ENCODE measurements at regions not wholly inside any gene's neighbourhood (a gene's known extent, or its start where the extent isn't known, plus 50 kb on each side); places are given as distances from the start of the nearest gene placed in this dataset.
"Not testable (repeated sequence)": the region's sequence is repeated elsewhere in the genome, so short reads cannot be mapped to it uniquely, and the experiment has no call there.

GRCh38 chr13:33561627-33562026 is 256.3 kb upstream of the RFC3 start:
- no peak for FAIRE-seq

- FAIRE-seq, result no peak
Measured at GRCh38 chr13:33571618-33572017, 246.3 kb upstream of the RFC3 start.

DNA sequence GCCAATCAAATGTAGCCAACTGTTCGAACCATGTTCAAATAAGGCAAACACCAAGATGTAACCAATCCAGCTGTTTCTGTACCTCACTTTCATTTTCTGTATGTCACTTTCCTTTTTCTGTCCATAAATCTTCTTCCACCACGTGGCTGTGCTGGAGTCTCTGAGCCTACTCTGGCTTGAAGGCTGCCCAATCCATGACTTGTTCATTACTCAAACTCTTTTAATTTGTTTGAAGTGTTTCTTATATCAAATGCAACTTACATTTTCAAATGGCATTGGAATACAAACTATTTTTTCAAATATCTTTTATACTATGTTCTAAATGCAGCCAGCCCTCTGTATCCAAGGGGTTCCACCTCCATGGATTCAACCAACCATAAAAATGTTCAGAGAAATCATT is 245.6 kb upstream of the RFC3 start:
- FAIRE-seq, result not testable (repeated sequence)

- FAIRE-seq, result no peak
Measured at GRCh38 chr13:33575378-33575777, 242.6 kb upstream of the RFC3 start.

DNA sequence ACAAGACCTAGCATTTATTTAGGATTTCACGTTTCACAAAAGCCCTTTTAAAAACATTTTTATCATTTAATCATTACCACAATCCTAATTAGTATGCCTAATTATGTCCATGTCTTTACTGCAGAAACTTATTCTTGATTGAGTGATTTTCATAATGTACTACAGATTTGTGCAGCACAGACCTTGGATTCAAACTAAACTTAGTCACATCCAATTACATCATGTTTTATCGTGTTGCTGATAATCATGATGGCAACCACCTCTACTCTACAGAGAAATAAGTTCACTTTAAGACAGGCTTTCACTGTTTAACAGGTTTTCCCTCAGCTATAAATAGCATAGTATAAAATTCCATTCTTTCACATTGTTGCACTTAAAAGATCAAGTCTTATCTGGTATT is 240.9 kb upstream of the RFC3 start:
- no peak for FAIRE-seq

- no peak for FAIRE-seq
Measured at GRCh38 chr13:33578786-33579185, 239.2 kb upstream of the RFC3 start.

- FAIRE-seq, result no peak
Measured at GRCh38 chr13:33582121-33582520, 235.8 kb upstream of the RFC3 start.

- FAIRE-seq, result no peak
Measured at GRCh38 chr13:33583398-33583797, 234.6 kb upstream of the RFC3 start.

DNA sequence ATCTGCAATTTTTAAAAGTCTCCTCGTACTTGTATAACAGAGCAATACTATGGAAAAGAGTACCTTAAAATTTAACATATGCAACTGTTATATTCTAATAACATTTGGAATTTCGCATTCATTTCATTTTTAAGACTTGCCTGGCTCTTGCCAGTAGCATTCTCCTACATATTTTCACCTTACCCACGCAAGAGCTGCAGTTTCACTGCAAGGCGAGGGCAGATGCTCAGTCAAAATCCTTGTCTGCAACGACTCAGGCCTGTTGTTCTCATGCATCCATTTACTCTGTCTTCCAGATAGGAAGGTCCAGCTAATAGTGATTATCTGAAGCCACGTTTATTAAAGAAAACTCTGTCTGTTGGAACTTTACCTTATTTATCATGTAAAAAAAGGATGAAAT is 227.0 kb upstream of the RFC3 start:
- no peak for FAIRE-seq

GRCh38 chr13:33606692-33607091 is 211.3 kb upstream of the RFC3 start:
- no peak for FAIRE-seq

GRCh38 chr13:33610438-33611120 is 207.4 kb upstream of the RFC3 start:
- no peak for FAIRE-seq

DNA sequence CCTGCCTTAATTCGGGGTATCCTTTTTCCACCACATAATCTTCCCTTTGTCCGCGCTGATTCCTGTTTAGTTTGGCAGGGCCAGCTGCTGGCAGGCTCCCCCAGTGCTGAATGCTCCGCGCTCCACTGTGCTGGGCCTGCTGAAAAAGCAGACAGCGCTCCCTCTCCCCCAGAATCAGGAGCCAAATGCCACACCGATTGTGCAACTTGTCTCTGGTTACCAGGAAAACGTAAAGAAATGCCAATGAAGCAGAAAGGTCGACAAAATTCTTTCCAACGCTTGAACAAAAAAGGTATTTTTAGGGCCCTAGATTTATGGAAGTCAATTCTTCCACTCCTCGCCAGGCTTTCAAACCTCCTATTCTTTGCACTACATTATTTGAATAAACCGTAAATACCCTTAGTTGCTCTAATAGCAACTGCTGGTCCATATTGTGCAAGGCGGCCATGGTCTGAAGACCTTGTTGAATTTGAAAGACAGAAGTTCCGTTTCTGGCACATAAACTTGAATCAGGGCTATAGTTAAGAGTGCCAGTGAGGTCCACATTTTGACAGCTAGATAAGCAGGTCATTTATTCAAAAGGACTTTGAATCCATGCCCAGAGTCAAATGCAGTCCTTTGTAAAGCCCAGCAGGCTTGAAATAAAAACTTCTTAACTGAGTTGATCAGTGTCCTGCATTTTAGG is 206.7 kb upstream of the RFC3 start:
- FAIRE-seq, result no peak

- FAIRE-seq, result no peak
Measured at GRCh38 chr13:33612641-33613638, 205.0 kb upstream of the RFC3 start.

GRCh38 chr13:33615436-33615835 is 202.5 kb upstream of the RFC3 start:
- no peak for FAIRE-seq

DNA sequence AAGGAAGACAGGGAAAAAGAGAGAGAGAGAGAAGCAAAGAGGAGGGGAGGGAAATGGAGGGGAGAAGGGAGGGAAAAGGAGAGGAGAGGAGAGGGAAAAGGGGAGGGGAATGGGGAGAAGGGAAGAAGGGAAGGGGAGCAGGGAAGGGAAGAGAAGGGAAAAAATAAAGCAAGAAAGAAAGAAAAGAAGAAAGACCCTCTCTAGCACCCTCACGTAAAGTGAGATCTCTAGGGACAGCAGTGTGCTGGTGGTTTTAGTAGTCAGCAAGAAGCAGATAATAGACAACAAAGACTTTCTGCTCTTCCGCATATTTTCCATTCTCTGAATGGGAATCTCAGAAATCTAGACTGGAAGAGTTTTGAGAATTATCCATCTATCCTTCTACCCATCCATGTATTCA is 201.8 kb upstream of the RFC3 start:
- FAIRE-seq, result no peak

DNA sequence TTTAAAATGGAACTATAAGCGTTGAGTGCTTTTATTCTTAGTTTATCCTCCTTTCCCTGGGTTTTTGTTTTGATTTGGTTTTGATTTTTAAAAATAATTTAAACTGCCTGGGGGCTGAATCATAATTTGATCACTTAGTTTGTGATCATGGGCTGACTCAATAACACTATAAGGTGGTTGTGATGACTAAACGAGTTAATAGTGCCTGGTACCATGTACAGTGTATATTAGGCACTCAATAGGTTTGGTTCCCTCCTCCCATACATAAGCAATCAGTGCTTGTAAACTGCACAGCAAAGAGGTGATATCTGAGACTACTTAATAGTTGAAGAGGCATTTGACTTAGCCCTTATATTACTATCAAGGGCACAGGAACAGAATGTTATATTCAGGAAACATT is 200.9 kb upstream of the RFC3 start:
- no peak for FAIRE-seq

DNA sequence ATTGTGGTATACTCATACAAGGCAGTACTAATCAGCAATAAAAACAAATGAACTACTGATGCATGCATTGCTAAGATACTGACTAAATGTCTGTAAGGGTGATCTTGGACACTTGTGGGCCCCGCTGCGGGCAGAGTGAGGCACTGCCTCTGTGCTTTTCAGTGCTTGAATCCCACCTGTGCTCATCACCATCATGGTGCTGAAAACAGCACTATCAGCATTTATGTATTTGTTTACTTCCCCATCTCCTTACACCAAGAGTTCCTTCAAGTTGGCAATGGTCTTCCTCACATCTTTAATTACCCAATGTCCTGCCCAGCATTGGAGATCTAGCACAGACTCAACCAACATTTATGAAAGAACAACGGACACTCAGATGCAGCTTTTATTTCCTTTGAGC is 193.7 kb upstream of the RFC3 start:
- FAIRE-seq, result no peak

DNA sequence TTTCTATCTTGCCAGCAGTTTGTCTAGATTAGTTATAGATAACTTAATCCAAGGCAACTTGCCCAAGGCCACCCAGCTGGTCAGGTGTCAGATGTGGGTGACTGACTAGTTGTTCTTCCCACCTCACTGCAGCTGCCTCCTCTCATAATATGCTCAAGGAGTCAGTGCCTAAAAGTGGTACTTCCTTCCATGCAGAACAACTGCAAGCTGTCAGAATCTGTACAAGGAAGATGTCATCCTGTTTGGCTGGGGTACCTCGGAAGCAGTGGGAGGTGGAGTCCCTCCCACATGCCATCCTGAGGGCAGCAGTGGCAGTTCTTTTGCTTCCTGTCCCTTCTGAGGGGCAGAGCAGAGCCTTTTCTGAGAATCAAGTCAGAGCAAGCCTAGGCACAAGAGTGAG is 193.2 kb upstream of the RFC3 start:
- no peak for FAIRE-seq

- no peak for FAIRE-seq
Measured at GRCh38 chr13:33626407-33626806, 191.5 kb upstream of the RFC3 start.

GRCh38 chr13:33628662-33629061 is 189.3 kb upstream of the RFC3 start:
- no peak for FAIRE-seq

DNA sequence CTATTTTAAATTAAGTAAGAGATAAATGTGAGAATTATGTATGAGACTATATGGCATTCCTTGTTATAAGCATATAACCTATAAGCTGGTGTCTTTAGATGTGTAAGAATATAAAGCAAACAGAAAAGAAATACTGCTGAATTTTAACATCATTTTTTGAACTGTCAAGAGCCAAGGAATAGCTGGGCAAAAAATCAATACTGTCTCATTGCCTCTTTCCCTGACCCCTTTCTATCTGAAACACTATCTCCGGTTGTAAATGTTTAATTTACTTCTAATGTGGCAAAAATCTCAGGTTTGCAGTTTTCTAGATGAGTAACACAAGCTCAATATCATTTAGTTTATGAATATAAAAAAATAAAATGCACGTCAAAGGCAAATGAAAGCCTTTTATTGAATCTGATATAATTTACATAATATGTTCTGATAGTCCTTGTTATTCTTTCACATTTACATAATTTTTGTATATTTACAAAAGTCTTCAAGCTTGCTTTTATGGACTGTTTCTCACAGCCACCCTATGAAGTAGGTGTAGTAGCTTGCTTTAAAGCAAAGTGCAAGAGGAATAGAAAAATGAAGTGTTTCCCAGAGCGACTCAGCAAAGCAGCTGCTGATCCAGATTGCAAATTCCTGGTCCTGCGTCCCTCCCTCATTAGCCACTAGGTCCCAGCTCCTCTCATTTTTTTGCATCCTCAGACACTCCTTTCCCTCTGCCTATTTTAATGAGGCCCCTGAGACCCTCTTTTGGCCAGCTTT is 188.2 kb upstream of the RFC3 start:
- FAIRE-seq, result no peak

- FAIRE-seq, result no peak
Measured at GRCh38 chr13:33633701-33634545, 184.0 kb upstream of the RFC3 start.
